ENCODE measurements at regions not wholly inside any gene's neighbourhood (a gene's known extent, or its start where the extent isn't known, plus 50 kb on each side); places are given as distances from the start of the nearest gene placed in this dataset.

DNA sequence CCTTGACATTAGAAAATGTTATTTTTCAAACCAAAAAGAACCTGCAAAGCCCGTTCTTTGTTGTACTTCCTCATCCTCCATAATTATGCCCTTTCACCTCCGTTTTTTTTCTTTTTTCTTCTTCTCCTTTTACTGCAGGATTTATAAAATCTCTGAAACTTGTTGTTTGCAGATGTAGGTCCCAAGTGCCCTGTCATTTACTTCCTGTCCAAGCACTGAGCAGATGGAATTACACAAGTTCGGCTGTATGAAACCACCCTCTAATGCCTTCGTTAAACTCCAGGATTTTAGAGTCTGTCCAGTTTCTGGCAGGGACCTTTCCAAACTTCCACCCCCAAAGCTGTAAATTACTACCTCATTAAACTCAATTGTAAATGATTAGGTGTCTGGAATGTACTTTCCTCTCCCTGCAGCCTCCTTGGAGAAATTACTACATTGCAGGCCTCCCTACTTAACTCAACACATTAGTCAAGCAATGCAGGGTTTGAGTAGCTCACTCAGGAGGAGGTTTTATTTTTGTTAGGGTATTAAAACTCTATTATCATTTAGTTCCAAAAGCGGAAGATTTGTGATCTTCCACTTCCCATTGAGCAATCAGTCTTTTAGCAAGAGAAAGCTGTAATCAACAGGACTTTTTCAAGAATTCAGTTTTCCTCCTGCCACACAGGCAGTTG is 125.6 kb upstream of the LPAR1 start:
- Histone ChIP-seq H4K91ac (ENCODE audit: low read length) (no peak overlapping the region), H2BK5ac (ENCODE audit: low read depth, low read length, poor library complexity, severe bottlenecking) (peak overlapping the region; percentile 63), H3K27ac (ENCODE audit: low read length, poor library complexity, severe bottlenecking) (peak overlapping the region; percentile 39), H3K27me3 (ENCODE audit: control insufficient read depth in 1 of 2, insufficient read depth in 1 of 2, low read length in 2 of 2) (no peaks in the 10 kb centered on the region), H2AFZ (ENCODE audit: low read depth, low read length) (no peak overlapping the region), H3K79me1 (replicated peaks; ENCODE audit: low read length, poor library complexity, severe bottlenecking) (no peaks in the 10 kb centered on the region), H3K4me2 (ENCODE audit: low read length, poor library complexity, severe bottlenecking) (no peak overlapping the region), H3K9me3 (ENCODE audit: control insufficient read depth, low read length) (peaks cover 11% of the 10 kb centered on the region), H3K23ac (ENCODE audit: low read length in 2 of 2) (no peak overlapping the region), H3K4ac (ENCODE audit: low read depth in 1 of 2, low read length in 2 of 2) (no peak overlapping the region), H2BK12ac (ENCODE audit: low read length in 2 of 2) (no peak overlapping the region), H3K14ac (ENCODE audit: low read length in 2 of 2) (no peak overlapping the region), H3K36me3 (ENCODE audit: control insufficient read depth in 1 of 2, insufficient read depth in 2 of 2, low read depth in 1 of 2, low read length in 2 of 2) (no peaks in the 10 kb centered on the region), H2BK120ac (ENCODE audit: low read depth, low read length) (no peak overlapping the region), H4K8ac (ENCODE audit: low read length) (no peak overlapping the region), H2BK15ac (ENCODE audit: low read depth, poor library complexity, severe bottlenecking) (no peak overlapping the region), H3K18ac (ENCODE audit: low read depth in 1 of 2, low read length in 2 of 2) (no peak overlapping the region), H3K9ac (ENCODE audit: low read length) (peak overlapping the region; percentile 62), H3K4me3 (ENCODE audit: insufficient read depth in 1 of 2, low read depth in 1 of 2, low read length in 2 of 2) (peak overlapping the region in 1 of 2 experiments; percentile 5), H3K4me1 (ENCODE audit: control insufficient read depth, insufficient read depth, low read depth, low read length) (peaks cover 2% of the 10 kb centered on the region), H2AK5ac (ENCODE audit: low read length, severe bottlenecking) (no peak overlapping the region)
- 20% methylated on average over 5 of the region's 5 CpGs for WGBS
- peak; percentile 24 for DNase-seq

GRCh38 chr9:111162026-111162425 is 123.8 kb upstream of the LPAR1 start:
- Histone ChIP-seq H4K8ac (ENCODE audit: low read length) (no peak overlapping the region), H3K36me3 (ENCODE audit: control insufficient read depth in 1 of 2, insufficient read depth in 2 of 2, low read depth in 1 of 2, low read length in 2 of 2) (no peaks in the 10 kb centered on the region), H3K23ac (ENCODE audit: low read length in 2 of 2) (no peak overlapping the region), H3K79me1 (replicated peaks; ENCODE audit: low read length, poor library complexity, severe bottlenecking) (no peaks in the 10 kb centered on the region), H2BK12ac (ENCODE audit: low read length in 2 of 2) (no peak overlapping the region), H3K4ac (ENCODE audit: low read depth in 1 of 2, low read length in 2 of 2) (no peak overlapping the region), H2BK15ac (ENCODE audit: low read depth, poor library complexity, severe bottlenecking) (no peak overlapping the region), H4K91ac (ENCODE audit: low read length) (no peak overlapping the region), H3K14ac (ENCODE audit: low read length in 2 of 2) (no peak overlapping the region), H2AFZ (ENCODE audit: low read depth, low read length) (no peak overlapping the region), H3K4me2 (ENCODE audit: low read length, poor library complexity, severe bottlenecking) (no peak overlapping the region), H3K9ac (ENCODE audit: low read length) (no peak overlapping the region), H2BK5ac (ENCODE audit: low read depth, low read length, poor library complexity, severe bottlenecking) (no peak overlapping the region), H2BK120ac (ENCODE audit: low read depth, low read length) (no peak overlapping the region), H3K27ac (ENCODE audit: low read length, poor library complexity, severe bottlenecking) (no peak overlapping the region), H3K18ac (ENCODE audit: low read depth in 1 of 2, low read length in 2 of 2) (no peak overlapping the region), H3K4me1 (ENCODE audit: control insufficient read depth, insufficient read depth, low read depth, low read length) (peaks cover 2% of the 10 kb centered on the region), H3K9me3 (ENCODE audit: control insufficient read depth, low read length) (peaks cover 5% of the 10 kb centered on the region), H2AK5ac (ENCODE audit: low read length, severe bottlenecking) (no peak overlapping the region), H3K27me3 (ENCODE audit: control insufficient read depth in 1 of 2, insufficient read depth in 1 of 2, low read length in 2 of 2) (no peaks in the 10 kb centered on the region), H3K4me3 (ENCODE audit: insufficient read depth in 1 of 2, low read depth in 1 of 2, low read length in 2 of 2) (no peak overlapping the region)
- no peak for DNase-seq
- WGBS: 90% methylated on average over 2 of the region's 3 CpGs

- Histone ChIP-seq H3K27me3 (ENCODE audit: control insufficient read depth in 1 of 2, insufficient read depth in 1 of 2, low read length in 2 of 2) (no peaks in the 10 kb centered on the region), H4K91ac (ENCODE audit: low read length) (no peak overlapping the region), H2AK5ac (ENCODE audit: low read length, severe bottlenecking) (no peak overlapping the region), H3K4me3 (ENCODE audit: insufficient read depth in 1 of 2, low read depth in 1 of 2, low read length in 2 of 2) (peak overlapping the region in 1 of 2 experiments; percentile 8), H2BK12ac (ENCODE audit: low read length in 2 of 2) (no peak overlapping the region), H3K4ac (ENCODE audit: low read depth in 1 of 2, low read length in 2 of 2) (no peak overlapping the region), H3K4me1 (ENCODE audit: control insufficient read depth, insufficient read depth, low read depth, low read length) (peaks cover 2% of the 10 kb centered on the region), H4K8ac (ENCODE audit: low read length) (no peak overlapping the region), H2AFZ (ENCODE audit: low read depth, low read length) (no peak overlapping the region), H3K79me1 (replicated peaks; ENCODE audit: low read length, poor library complexity, severe bottlenecking) (no peaks in the 10 kb centered on the region), H2BK5ac (ENCODE audit: low read depth, low read length, poor library complexity, severe bottlenecking) (no peak overlapping the region), H3K23ac (ENCODE audit: low read length in 2 of 2) (no peak overlapping the region), H3K4me2 (ENCODE audit: low read length, poor library complexity, severe bottlenecking) (no peak overlapping the region), H3K36me3 (ENCODE audit: control insufficient read depth in 1 of 2, insufficient read depth in 2 of 2, low read depth in 1 of 2, low read length in 2 of 2) (no peaks in the 10 kb centered on the region), H3K9me3 (ENCODE audit: control insufficient read depth, low read length) (no peaks in the 10 kb centered on the region), H3K27ac (ENCODE audit: low read length, poor library complexity, severe bottlenecking) (peak overlapping the region; percentile 46), H3K9ac (ENCODE audit: low read length) (peak overlapping the region; percentile 42), H2BK15ac (ENCODE audit: low read depth, poor library complexity, severe bottlenecking) (no peak overlapping the region), H3K18ac (ENCODE audit: low read depth in 1 of 2, low read length in 2 of 2) (no peak overlapping the region), H2BK120ac (ENCODE audit: low read depth, low read length) (no peak overlapping the region), H3K14ac (ENCODE audit: low read length in 2 of 2) (no peak overlapping the region)
- 52% methylated on average over 3 of the region's 3 CpGs for WGBS
- peak; percentile 31 for DNase-seq
Measured at GRCh38 chr9:111161015-111161415, 122.7 kb upstream of the LPAR1 start.

- no peak overlapping the region for H3K4me2 ChIP-seq (ENCODE audit: low read length, poor library complexity, severe bottlenecking)
- H2AFZ ChIP-seq (ENCODE audit: low read depth, low read length): no peak overlapping the region
- no peaks in the 10 kb centered on the region for H3K79me1 ChIP-seq (replicated peaks; ENCODE audit: low read length, poor library complexity, severe bottlenecking)
- no peak overlapping the region for H3K14ac ChIP-seq (ENCODE audit: low read length in 2 of 2)
- H4K8ac ChIP-seq (ENCODE audit: low read length): no peak overlapping the region
- H2BK5ac ChIP-seq (ENCODE audit: low read depth, low read length, poor library complexity, severe bottlenecking): no peak overlapping the region
- no peak overlapping the region for H3K27ac ChIP-seq (ENCODE audit: low read length, poor library complexity, severe bottlenecking)
- H4K91ac ChIP-seq (ENCODE audit: low read length): no peak overlapping the region
- no peaks in the 10 kb centered on the region for H3K9me3 ChIP-seq (ENCODE audit: control insufficient read depth, low read length)
- peaks cover 2% of the 10 kb centered on the region for H3K4me1 ChIP-seq (ENCODE audit: control insufficient read depth, insufficient read depth, low read depth, low read length)
- H2BK120ac ChIP-seq (ENCODE audit: low read depth, low read length): no peak overlapping the region
- H2BK15ac ChIP-seq (ENCODE audit: low read depth, poor library complexity, severe bottlenecking): no peak overlapping the region
- H3K18ac ChIP-seq (ENCODE audit: low read depth in 1 of 2, low read length in 2 of 2): no peak overlapping the region
- no peak overlapping the region for H2BK12ac ChIP-seq (ENCODE audit: low read length in 2 of 2)
- WGBS: 86% methylated on average over 1 of the region's 2 CpGs
- no peak overlapping the region for H3K4ac ChIP-seq (ENCODE audit: low read depth in 1 of 2, low read length in 2 of 2)
- H3K23ac ChIP-seq (ENCODE audit: low read length in 2 of 2): no peak overlapping the region
- H3K36me3 ChIP-seq (ENCODE audit: control insufficient read depth in 1 of 2, insufficient read depth in 2 of 2, low read depth in 1 of 2, low read length in 2 of 2): no peaks in the 10 kb centered on the region
- no peak for DNase-seq
- H3K27me3 ChIP-seq (ENCODE audit: control insufficient read depth in 1 of 2, insufficient read depth in 1 of 2, low read length in 2 of 2): no peaks in the 10 kb centered on the region
- no peak overlapping the region for H3K4me3 ChIP-seq (ENCODE audit: insufficient read depth in 1 of 2, low read depth in 1 of 2, low read length in 2 of 2)
- H3K9ac ChIP-seq (ENCODE audit: low read length): peak overlapping the region; percentile 3
- no peak overlapping the region for H2AK5ac ChIP-seq (ENCODE audit: low read length, severe bottlenecking)
Measured at GRCh38 chr9:111158999-111159398, 120.7 kb upstream of the LPAR1 start.
